ENCODE measurements at regions not wholly inside any gene's neighbourhood (a gene's known extent, or its start where the extent isn't known, plus 50 kb on each side); places are given as distances from the start of the nearest gene placed in this dataset.

- TF ChIP-seq CTCF (IDR thresholded peaks at IDR 0.05; ENCODE audit: low read depth, low read length) (no peak), MYC (IDR thresholded peaks at IDR 0.05; ENCODE audit: low read depth, low read length) (no peak)
- no peak for DNase-seq (ENCODE audit: low read depth)
- H3K4me3 ChIP-seq (ENCODE audit: low read depth, low read length): no peak overlapping the region
Observed at GRCh38 chr6:37561361-37561760, 61.7 kb upstream of the CCDC167 start.

GRCh38 chr6:37560737-37561103, 61.0 kb upstream of the CCDC167 start:
- TF ChIP-seq CTCF (IDR thresholded peaks at IDR 0.05; ENCODE audit: low read depth, low read length) (no peak), MAX (IDR thresholded peaks at IDR 0.05; ENCODE audit: low read depth, low read length) (no peak), MYC (IDR thresholded peaks at IDR 0.05; ENCODE audit: low read depth, low read length) (no peak), POLR2A (IDR thresholded peaks at IDR 0.05; ENCODE audit: extremely low read depth, insufficient read length) (no peak)
- no peak overlapping the region for H3K4me3 ChIP-seq (ENCODE audit: low read depth, low read length)
- no peak for DNase-seq (ENCODE audit: low read depth)

GRCh38 chr6:37559501-37559900, 59.8 kb upstream of the CCDC167 start:
- no peak for TF ChIP-seq POLR2A (IDR thresholded peaks at IDR 0.05; ENCODE audit: extremely low read depth, insufficient read length)
- no peak for TF ChIP-seq MYC (IDR thresholded peaks at IDR 0.05; ENCODE audit: low read depth, low read length)
- no peak for TF ChIP-seq CTCF (IDR thresholded peaks at IDR 0.05; ENCODE audit: low read depth, low read length)
- TF ChIP-seq MAX (IDR thresholded peaks at IDR 0.05; ENCODE audit: low read depth, low read length): no peak
- H3K4me3 ChIP-seq (ENCODE audit: low read depth, low read length): no peak overlapping the region
- DNase-seq (ENCODE audit: low read depth): no peak

- TF ChIP-seq CTCF (IDR thresholded peaks at IDR 0.05; ENCODE audit: low read depth, low read length) (no peak), POLR2A (IDR thresholded peaks at IDR 0.05; ENCODE audit: extremely low read depth, insufficient read length) (no peak), MYC (IDR thresholded peaks at IDR 0.05; ENCODE audit: low read depth, low read length) (no peak), MAX (IDR thresholded peaks at IDR 0.05; ENCODE audit: low read depth, low read length) (no peak)
- H3K4me3 ChIP-seq (ENCODE audit: low read depth, low read length): no peak overlapping the region
- DNase-seq (ENCODE audit: low read depth): no peak
Observed at GRCh38 chr6:37559050-37559449, 59.4 kb upstream of the CCDC167 start.

GRCh38 chr6:37558646-37559045, 59.0 kb upstream of the CCDC167 start:
- no peak for DNase-seq (ENCODE audit: low read depth)
- TF ChIP-seq POLR2A (IDR thresholded peaks at IDR 0.05; ENCODE audit: extremely low read depth, insufficient read length) (no peak), MAX (IDR thresholded peaks at IDR 0.05; ENCODE audit: low read depth, low read length) (no peak), CTCF (IDR thresholded peaks at IDR 0.05; ENCODE audit: low read depth, low read length) (no peak), MYC (IDR thresholded peaks at IDR 0.05; ENCODE audit: low read depth, low read length) (no peak)
- no peak overlapping the region for H3K4me3 ChIP-seq (ENCODE audit: low read depth, low read length)

GRCh38 chr6:37558168-37558567, 58.5 kb upstream of the CCDC167 start:
- no peak for DNase-seq (ENCODE audit: low read depth)
- H3K4me3 ChIP-seq (ENCODE audit: low read depth, low read length): no peak overlapping the region
- TF ChIP-seq MAX (IDR thresholded peaks at IDR 0.05; ENCODE audit: low read depth, low read length): no peak

All from NB4 (cell line).